Psoas muscle (tissue), 7 donors: ENCODE measurements at regions not wholly inside any gene's neighbourhood (a gene's known extent, or its start where the extent isn't known, plus 50 kb on each side); places are given as distances from the start of the nearest gene placed in this dataset.

ENCODE experiments used
- ATAC-seq, 4 donors: fragments of 200-7000 bp; cut with Tn5 transposase; one replicate each; pipeline ENCODE4 v1.9.1; 2020; ENCODE audit warnings: moderate library complexity in 3 of 4, mild to moderate bottlenecking in 2 of 4
- DNase-seq, 2 donors: peaks; one replicate each; pipeline ENCODE4 v3.0.0-alpha.2; 2020
- H3K27ac ChIP-seq: fragments of 200-600 bp; one replicate; pipeline ENCODE4 v1.8.0; 2022
- H3K27me3 ChIP-seq, 3 donors: fragments of 200-600 bp in 1 of 3; one replicate each; pipeline versions ENCODE4 v1.6.1 to v1.8.0; 2013 to 2022; ENCODE audit warnings: low read length in 2 of 3, mild to moderate bottlenecking in 2 of 3, moderate library complexity in 1 of 3; ENCODE audit not compliant: insufficient read depth in 3 of 3
- H3K36me3 ChIP-seq, 2 donors: fragments of 200-600 bp in 1 of 2; one replicate each; pipeline versions ENCODE4 v1.6.1 to v1.8.0; 2013 to 2022; ENCODE audit warnings: low read depth in 1 of 2, mild to moderate bottlenecking in 1 of 2, moderate library complexity in 1 of 2; ENCODE audit not compliant: insufficient read depth in 1 of 2
- H3K4me1 ChIP-seq: fragments of 200-600 bp; one replicate; pipeline ENCODE4 v1.8.0; 2022
- H3K4me3 ChIP-seq: fragments of 200-600 bp; one replicate; pipeline ENCODE4 v1.8.0; 2022; ENCODE audit warnings: mild to moderate bottlenecking
- H3K9me3 ChIP-seq: fragments of 200-600 bp; one replicate; pipeline ENCODE4 v1.8.0; 2022
- WGBS, 3 donors: extraction: QIAGEN DNeasy Blood & Tissue Kit; methylation state at CpG; one replicate each; pipeline versions ENCODE4 v1.1.6 to v1.1.7; 2013; 5-methylcytosine and 5-hydroxymethylcytosine counted together
- intact Hi-C, 2 donors: fragments of 100-400 bp; cut with DNase I; formaldehyde crosslinking; loops; one replicate each; pipeline versions ENCODE4 v1.11.0 to v1.14.2; 2022
- TF ChIP-seq, protein P1 (sequence below): fragments of 200-600 bp; IDR thresholded peaks from one replicate; pipeline ENCODE4 v1.8.0; 2022; ENCODE audit warnings: antibody characterized with exemption
- donor health status: healthy with polysubstance abuse.
- donor health status: DM: no; HTN: no; CAD: no; lungs with moderate emphysema.
- donor health status: Bipolar disorder and iron deficiency.
- donor health status: healthy.
- donor health status: DM: yes; HTN: yes; CAD: no.
- donor health status: DM: no; HTN: no; CAD: no.
- donor health status: DM: yes; HTN: yes; CAD: no.

DNA sequence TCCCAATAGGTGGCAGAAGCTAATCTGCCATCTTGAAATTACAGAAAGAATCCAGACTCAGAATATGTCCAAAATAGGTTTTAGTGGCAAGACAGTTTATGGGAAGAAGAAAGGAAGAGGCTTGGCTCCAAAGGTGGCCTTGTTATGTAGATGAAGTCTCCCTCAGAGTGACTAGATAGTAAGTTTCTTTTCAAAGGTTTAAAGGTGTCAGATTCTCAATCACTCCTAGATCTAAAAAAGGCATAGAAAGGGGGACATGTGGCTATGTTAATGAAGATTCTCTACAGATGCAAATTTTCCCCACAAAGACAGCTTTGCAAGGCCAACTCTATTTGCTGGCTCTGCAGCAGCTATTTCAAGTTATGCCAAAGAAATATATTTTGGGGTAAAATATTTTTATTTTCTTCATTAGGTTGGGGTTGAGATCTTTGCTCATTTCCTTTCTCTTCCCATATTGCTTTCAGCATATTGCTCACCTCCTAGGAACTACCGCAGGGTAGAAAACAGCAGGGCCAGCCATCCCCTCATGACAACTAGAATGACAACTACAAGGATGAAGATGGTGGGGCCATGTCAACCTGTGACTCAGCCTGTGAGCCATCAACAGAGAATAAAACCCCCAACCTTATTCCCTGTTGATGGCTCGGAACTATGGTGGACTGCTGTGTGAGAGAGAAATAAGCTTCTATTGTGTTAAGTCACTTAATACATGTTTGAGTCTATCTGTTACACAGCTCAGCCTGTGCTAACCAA is 274.0 kb upstream of the GALNT17 start:
- Histone ChIP-seq H3K4me1 (no peaks in the 10 kb centered on the region), H3K36me3 (no peaks in the 10 kb centered on the region), H3K27ac (no peak overlapping the region), H3K27me3 (no peaks in the 10 kb centered on the region), H3K4me3 (no peak overlapping the region), H3K9me3 (no peaks in the 10 kb centered on the region)
- DNase-seq (no peak), ATAC-seq (no peak)
- 79 to 95% (median 89%) methylated on average over 2 of the region's 2 CpGs for WGBS, 3 donors
- TF ChIP-seq, protein P1, sequence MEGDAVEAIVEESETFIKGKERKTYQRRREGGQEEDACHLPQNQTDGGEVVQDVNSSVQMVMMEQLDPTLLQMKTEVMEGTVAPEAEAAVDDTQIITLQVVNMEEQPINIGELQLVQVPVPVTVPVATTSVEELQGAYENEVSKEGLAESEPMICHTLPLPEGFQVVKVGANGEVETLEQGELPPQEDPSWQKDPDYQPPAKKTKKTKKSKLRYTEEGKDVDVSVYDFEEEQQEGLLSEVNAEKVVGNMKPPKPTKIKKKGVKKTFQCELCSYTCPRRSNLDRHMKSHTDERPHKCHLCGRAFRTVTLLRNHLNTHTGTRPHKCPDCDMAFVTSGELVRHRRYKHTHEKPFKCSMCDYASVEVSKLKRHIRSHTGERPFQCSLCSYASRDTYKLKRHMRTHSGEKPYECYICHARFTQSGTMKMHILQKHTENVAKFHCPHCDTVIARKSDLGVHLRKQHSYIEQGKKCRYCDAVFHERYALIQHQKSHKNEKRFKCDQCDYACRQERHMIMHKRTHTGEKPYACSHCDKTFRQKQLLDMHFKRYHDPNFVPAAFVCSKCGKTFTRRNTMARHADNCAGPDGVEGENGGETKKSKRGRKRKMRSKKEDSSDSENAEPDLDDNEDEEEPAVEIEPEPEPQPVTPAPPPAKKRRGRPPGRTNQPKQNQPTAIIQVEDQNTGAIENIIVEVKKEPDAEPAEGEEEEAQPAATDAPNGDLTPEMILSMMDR: no peak
- intact Hi-C loops: loop anchor here in 1 of 2 donors (1.0 to 2.0 kb wide), 2 partner anchors 875 to 878 kb away; no protein-coding TSS in a partner anchor

DNA sequence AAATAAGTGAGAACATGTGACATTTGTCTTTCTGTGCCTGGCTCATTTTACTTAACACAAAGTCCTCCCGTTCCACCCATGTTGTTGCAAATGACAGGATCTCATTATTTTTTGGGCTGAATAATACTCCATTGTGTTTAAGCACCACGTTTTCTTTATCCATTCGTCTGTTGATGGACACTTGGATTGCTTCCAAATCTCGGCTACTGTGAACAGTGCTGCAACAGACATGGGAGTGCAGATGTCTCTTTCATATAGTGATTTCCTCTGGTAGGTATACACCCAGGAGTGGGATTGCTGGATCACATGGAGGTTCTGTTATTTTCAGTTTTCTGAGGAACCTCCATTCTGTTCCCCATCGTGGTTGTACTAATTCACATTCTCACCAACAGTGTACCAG is 264.4 kb upstream of the GALNT17 start:
- intact Hi-C loops: no loop called here
- WGBS, 3 donors: 21 to 31% (median 29%) methylated on average over 5 of the region's 5 CpGs
- ATAC-seq (no peak), DNase-seq (no peak)
- no peaks in the 10 kb centered on the region for H3K27me3 ChIP-seq
- no peak overlapping the region for H3K27ac ChIP-seq
- H3K4me1 ChIP-seq: no peaks in the 10 kb centered on the region
- TF ChIP-seq, protein P1: no peak
- H3K9me3 ChIP-seq: no peaks in the 10 kb centered on the region
- no peaks in the 10 kb centered on the region for H3K36me3 ChIP-seq
- no peak overlapping the region for H3K4me3 ChIP-seq

DNA sequence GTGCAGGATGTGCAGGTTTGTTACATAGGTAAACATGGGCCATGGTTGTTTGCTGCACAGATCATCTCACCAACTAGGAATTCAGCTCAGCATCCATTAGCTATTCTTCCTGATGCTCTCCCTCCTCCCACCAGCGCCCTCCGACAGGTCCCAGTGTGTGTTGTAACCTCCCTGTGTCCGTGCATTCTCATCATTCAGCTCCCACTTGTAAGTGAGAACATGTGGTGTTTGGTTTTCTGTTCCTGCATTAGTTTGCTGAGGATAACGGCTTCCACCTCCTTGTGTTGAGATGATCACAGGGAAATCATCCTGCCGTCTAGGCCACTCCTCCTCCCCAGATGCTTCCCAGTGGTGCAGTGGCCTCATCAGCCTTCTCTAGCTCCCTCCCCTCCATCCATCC is 261.6 kb upstream of the GALNT17 start:
- ATAC-seq: no peak
- WGBS, 3 donors: 38 to 50% (median 46%) methylated on average over 5 of the region's 5 CpGs

DNA sequence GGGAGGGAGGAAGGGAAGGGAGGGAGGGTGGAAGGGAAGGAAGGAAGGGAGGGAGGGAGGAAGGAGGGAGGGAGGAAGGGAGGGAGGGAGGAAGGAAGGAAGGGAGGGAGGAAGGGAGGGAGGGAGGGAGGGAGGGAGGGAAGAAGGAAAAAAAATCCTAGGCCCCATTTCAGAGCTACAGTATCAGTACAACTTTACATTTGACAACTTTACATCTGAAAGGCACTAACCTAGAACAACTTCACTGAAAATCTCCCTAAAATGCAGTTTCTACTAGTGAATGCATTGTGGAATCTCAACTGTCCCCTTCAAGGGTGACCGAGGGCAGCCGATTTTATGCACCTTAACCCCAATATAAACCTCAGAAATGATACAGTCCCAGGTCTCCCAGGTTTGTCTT is 259.8 kb upstream of the GALNT17 start:
- Histone ChIP-seq H3K27ac (no peak overlapping the region), H3K4me1 (no peaks in the 10 kb centered on the region), H3K27me3 (no peaks in the 10 kb centered on the region), H3K9me3 (no peaks in the 10 kb centered on the region), H3K36me3 (no peaks in the 10 kb centered on the region), H3K4me3 (no peak overlapping the region)
- TF ChIP-seq, protein P1: no peak
- ATAC-seq (no peak), DNase-seq (no peak)
- intact Hi-C loops: no loop called here
- 30 to 40% (median 39%) methylated on average over 2 of the region's 2 CpGs for WGBS, 3 donors

More for the DNA sequence above, 261.6 kb upstream of the GALNT17 start:
- Histone ChIP-seq H3K4me3 (no peak overlapping the region), H3K4me1 (no peaks in the 10 kb centered on the region), H3K36me3 (no peaks in the 10 kb centered on the region), H3K9me3 (no peaks in the 10 kb centered on the region), H3K27ac (no peak overlapping the region), H3K27me3 (no peaks in the 10 kb centered on the region)
- TF ChIP-seq, protein P1: no peak
- intact Hi-C loops: no loop called here
- no peak for DNase-seq
